Smooth muscle cell (in vitro differentiated cells): ENCODE measurements at regions not wholly inside any gene's neighbourhood (a gene's known extent, or its start where the extent isn't known, plus 50 kb on each side); places are given as distances from the start of the nearest gene placed in this dataset.

ENCODE experiments used
- DNase-seq: peaks from one replicate; lab custom pipeline; 2025; ENCODE audit not compliant: unreplicated experiment; lab: John Stamatoyannopoulos, UW
- H2AFZ ChIP-seq: fragments of 200-600 bp; sonication (generic); 2 replicates; pipeline ENCODE4 v1.6.0; 2016; ENCODE audit warnings: antibody characterized with exemption, low read depth, mild to moderate bottlenecking
- H3F3A ChIP-seq: fragments of 200-600 bp; sonication (generic); 2 replicates; pipeline ENCODE4 v1.6.0; 2017; ENCODE audit warnings: antibody characterized with exemption, low read depth
- H3K27ac ChIP-seq: fragments of 200-600 bp; sonication (generic); 2 replicates; pipeline ENCODE4 v1.5.1; 2016; ENCODE audit warnings: low read depth, mild to moderate bottlenecking
- H3K27me3 ChIP-seq: fragments of 200-600 bp; sonication (generic); 2 replicates; pipeline ENCODE4 v1.6.1; 2016; ENCODE audit warnings: low read depth, mild to moderate bottlenecking
- H3K36me3 ChIP-seq: fragments of 200-600 bp; sonication (generic); 2 replicates; pipeline ENCODE4 v1.5.1; 2016; ENCODE audit warnings: low read depth
- H3K4me1 ChIP-seq: fragments of 200-600 bp; sonication (generic); 2 replicates; pipeline ENCODE4 v1.5.1; 2016; ENCODE audit warnings: low read depth
- H3K4me2 ChIP-seq: fragments of 200-600 bp; sonication (generic); 2 replicates; pipeline ENCODE4 v1.6.0; 2016; ENCODE audit warnings: mild to moderate bottlenecking
- H3K4me3 ChIP-seq: fragments of 200-600 bp; sonication (generic); 2 replicates; pipeline ENCODE4 v1.5.1; 2016; ENCODE audit warnings: mild to moderate bottlenecking
- H3K79me2 ChIP-seq: fragments of 200-600 bp; sonication (generic); 2 replicates; pipeline ENCODE4 v1.6.0; 2016; ENCODE audit warnings: low read depth, mild to moderate bottlenecking
- H3K9ac ChIP-seq: fragments of 200-600 bp; sonication (generic); 2 replicates; pipeline ENCODE4 v1.6.0; 2016; ENCODE audit warnings: low read depth
- H3K9me3 ChIP-seq: fragments of 200-600 bp; sonication (generic); replicated peaks from 2 replicates; pipeline ENCODE4 v1.5.1; 2016; ENCODE audit warnings: low read depth
- H4K20me1 ChIP-seq: fragments of 200-600 bp; sonication (generic); 2 replicates; pipeline ENCODE4 v1.6.0; 2016; ENCODE audit warnings: low read depth
- CTCF ChIP-seq: fragments of 200-600 bp; sonication (generic); IDR thresholded peaks from 2 replicates; pipeline ENCODE4 v1.5.1; 2017; ENCODE audit warnings: borderline replicate concordance, mild to moderate bottlenecking, antibody characterized with exemption; ENCODE audit not compliant: insufficient read depth, poor library complexity, severe bottlenecking
- WGBS: methylation state at CpG from one replicate; pipeline ENCODE4 v1.1.7; 2016; ENCODE audit warnings: low lambda C conversion rate; 5-methylcytosine and 5-hydroxymethylcytosine counted together

DNA sequence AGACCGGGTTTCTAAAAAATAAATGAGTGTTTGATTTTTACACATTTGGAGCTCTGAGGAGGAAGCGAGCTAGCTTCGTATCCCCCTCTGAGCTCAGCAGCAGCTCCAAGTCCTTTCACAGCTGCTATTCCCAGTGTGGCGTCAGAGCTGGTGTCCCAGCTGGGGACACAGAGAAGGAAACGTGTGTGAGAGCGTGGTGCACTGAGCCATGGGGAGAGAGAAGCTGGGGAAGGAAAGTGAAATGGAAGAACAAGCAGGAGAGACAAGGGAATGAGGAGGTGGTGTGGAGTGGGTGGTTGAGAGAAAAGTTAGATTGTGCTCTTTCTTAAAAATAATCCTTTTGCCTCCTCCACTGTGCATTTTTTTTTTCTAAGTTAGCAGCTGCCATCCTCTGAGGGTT is 79.5 kb upstream of the SLC4A4 start:
- DNase-seq, result no peak
- H4K20me1 ChIP-seq, result no peaks in the 10 kb centered on the region
- WGBS, result 93% methylated on average over 6 of the region's 6 CpGs
- H2AFZ ChIP-seq, result no peak overlapping the region
- H3K27ac ChIP-seq, result no peak overlapping the region
- no peak overlapping the region for H3K4me3 ChIP-seq
- H3K79me2 ChIP-seq, result no peaks in the 10 kb centered on the region
- no peak overlapping the region for H3K4me2 ChIP-seq
- H3K9me3 ChIP-seq, result no peaks in the 10 kb centered on the region
- peaks cover 10% of the 10 kb centered on the region for H3K27me3 ChIP-seq
- no peaks in the 10 kb centered on the region for H3K4me1 ChIP-seq
- no peak for TF ChIP-seq CTCF
- no peaks in the 10 kb centered on the region for H3K36me3 ChIP-seq
- no peak overlapping the region for H3K9ac ChIP-seq
- H3F3A ChIP-seq, result no peaks in the 10 kb centered on the region

DNA sequence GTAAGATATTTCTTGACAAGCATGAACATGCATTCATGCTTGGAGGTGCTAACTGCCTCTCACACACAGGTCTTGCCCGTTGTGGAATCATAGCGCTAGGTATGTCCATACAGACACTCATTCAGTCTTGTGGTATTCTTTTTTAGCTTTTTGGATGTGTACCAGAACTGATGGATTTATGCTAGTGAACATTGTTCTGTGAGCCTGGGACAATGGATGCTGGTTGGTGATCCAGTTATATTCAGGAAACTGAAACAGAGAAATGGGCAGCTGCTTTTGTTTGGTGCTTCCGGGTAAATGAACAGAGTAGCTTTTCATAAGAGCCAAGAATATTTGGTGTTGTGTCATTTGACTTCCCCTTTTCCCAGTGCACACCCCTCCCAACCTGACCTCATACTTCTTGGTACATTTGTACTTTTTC is 78.9 kb upstream of the SLC4A4 start:
- Histone ChIP-seq H3K4me2 (no peak overlapping the region), H3K79me2 (no peaks in the 10 kb centered on the region), H3F3A (no peaks in the 10 kb centered on the region), H4K20me1 (no peaks in the 10 kb centered on the region), H3K9me3 (no peaks in the 10 kb centered on the region), H3K4me1 (no peaks in the 10 kb centered on the region), H3K36me3 (no peaks in the 10 kb centered on the region), H3K27me3 (peaks cover 10% of the 10 kb centered on the region), H3K27ac (no peak overlapping the region), H3K4me3 (no peak overlapping the region), H3K9ac (no peak overlapping the region), H2AFZ (no peak overlapping the region)
- 93% methylated on average over 3 of the region's 3 CpGs for WGBS
- no peak for TF ChIP-seq CTCF
- no peak for DNase-seq

GRCh38 chr4:71260544-71260943 is 78.3 kb upstream of the SLC4A4 start:
- DNase-seq, result no peak
- no peak overlapping the region for H3K9ac ChIP-seq
- no peak overlapping the region for H3K4me2 ChIP-seq
- H3K27me3 ChIP-seq, result peaks cover 10% of the 10 kb centered on the region
- no peaks in the 10 kb centered on the region for H3F3A ChIP-seq
- no peak overlapping the region for H2AFZ ChIP-seq
- H4K20me1 ChIP-seq, result no peaks in the 10 kb centered on the region
- 91% methylated on average over 1 of the region's 1 CpG for WGBS
- H3K9me3 ChIP-seq, result no peaks in the 10 kb centered on the region
- no peak overlapping the region for H3K4me3 ChIP-seq
- no peak for TF ChIP-seq CTCF
- H3K36me3 ChIP-seq, result no peaks in the 10 kb centered on the region
- no peak overlapping the region for H3K27ac ChIP-seq
- H3K4me1 ChIP-seq, result no peaks in the 10 kb centered on the region
- no peaks in the 10 kb centered on the region for H3K79me2 ChIP-seq

DNA sequence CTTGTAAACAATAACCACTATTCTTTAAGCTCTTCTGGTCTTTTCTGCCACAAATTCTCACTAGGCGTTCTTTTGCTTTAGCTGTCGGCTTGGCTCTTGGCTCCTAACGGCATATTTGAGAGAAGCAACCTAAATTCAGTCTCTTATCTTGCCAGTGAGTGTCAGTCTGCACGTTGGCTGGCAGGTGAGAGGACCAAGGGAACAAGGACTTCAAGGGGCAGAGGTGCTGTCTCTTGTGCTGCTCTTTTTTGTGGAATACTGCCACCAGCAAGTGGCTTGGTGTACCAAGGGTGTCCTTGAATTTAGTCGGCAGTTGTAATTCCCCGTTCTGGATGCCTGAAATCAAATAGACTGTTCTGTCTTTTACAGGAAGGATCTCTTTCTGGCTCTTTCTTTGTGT is 77.8 kb upstream of the SLC4A4 start:
- Histone ChIP-seq H3K79me2 (no peaks in the 10 kb centered on the region), H3K4me1 (no peaks in the 10 kb centered on the region), H2AFZ (no peak overlapping the region), H3K9me3 (no peaks in the 10 kb centered on the region), H3K27ac (no peak overlapping the region), H4K20me1 (no peaks in the 10 kb centered on the region), H3K4me2 (no peak overlapping the region), H3F3A (no peaks in the 10 kb centered on the region), H3K9ac (no peak overlapping the region), H3K27me3 (peaks cover 10% of the 10 kb centered on the region), H3K4me3 (no peak overlapping the region), H3K36me3 (no peaks in the 10 kb centered on the region)
- 79% methylated on average over 6 of the region's 6 CpGs for WGBS
- TF ChIP-seq CTCF, result no peak
- DNase-seq, result no peak
